NCI-H146 treated with DMSO at 0.1 percent for 48 hours (cell line): ENCODE measurements at regions not wholly inside any gene's neighbourhood (a gene's known extent, or its start where the extent isn't known, plus 50 kb on each side); places are given as distances from the start of the nearest gene placed in this dataset.
"Not testable (repeated sequence)": the region's sequence is repeated elsewhere in the genome, so short reads cannot be mapped to it uniquely, and the experiment has no call there.

Source experiments
- DNase-seq: peaks from one replicate; lab custom pipeline; 2025; ENCODE audit not compliant: unreplicated experiment; lab: John Stamatoyannopoulos, UW

DNA sequence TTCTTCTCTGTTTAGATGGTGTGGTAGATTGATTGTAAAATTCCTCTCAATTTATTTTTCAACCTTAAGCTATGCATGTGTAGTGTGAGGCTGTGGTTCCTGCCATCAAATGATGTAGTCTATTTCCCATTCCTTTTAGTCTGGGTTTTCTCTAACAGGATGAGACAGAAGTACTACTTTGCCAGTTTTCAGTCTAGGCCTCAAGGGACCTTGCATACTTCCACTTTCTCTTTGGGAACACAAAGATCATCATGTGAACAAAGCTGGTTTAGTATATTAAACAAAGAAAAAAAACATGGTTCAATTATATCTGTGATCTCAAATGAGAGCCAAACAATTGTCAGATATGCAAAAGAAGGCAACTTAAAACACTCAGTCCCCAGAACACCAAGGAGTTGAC lies 1284.0 kb downstream of the RAPGEF2 start:
- DNase-seq, result no peak

DNA sequence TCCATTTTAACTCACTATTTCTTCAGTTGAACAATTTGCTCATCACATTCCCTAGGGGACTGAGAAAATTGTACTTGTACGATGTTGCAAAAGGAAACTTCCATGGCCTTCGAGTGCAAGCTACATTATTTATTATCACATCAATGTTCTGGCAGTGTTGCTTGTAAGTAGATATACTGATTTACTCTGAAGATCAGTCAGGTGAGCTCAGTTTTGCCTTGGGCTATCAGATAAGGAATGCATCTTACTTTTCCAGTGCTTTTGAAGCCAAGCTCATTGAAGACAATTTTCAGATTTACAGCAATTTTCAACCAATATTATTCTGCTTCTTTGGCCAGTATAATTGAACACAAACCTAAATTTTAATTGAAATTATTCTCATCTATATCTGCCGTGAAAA lies 1296.9 kb downstream of the RAPGEF2 start:
- no peak for DNase-seq

- no peak for DNase-seq
Observed at GRCh38 chr4:160403081-160403480, 1300.2 kb downstream of the RAPGEF2 start.

GRCh38 chr4:160406263-160406825 lies 1303.5 kb downstream of the RAPGEF2 start:
- no peak for DNase-seq

DNA sequence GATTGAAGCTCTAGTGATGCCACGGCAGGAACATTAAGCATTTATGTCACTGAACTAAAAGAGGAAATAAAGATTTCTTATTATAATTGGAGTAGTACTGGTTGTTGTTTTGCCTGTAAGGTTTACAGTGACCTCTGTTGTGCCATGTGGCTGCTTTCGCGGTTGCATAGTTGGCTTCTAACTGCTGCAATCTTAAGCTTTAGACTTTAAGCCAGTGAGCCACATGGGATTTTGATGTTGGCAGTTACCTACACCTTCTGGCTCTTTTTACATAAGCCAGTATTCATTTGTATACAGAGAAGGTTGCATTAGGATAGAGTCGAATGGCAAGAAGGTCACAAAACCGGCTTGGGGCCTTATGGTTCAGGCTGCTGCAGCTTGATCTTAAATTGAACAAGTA lies 1311.6 kb downstream of the RAPGEF2 start:
- no peak for DNase-seq

DNA sequence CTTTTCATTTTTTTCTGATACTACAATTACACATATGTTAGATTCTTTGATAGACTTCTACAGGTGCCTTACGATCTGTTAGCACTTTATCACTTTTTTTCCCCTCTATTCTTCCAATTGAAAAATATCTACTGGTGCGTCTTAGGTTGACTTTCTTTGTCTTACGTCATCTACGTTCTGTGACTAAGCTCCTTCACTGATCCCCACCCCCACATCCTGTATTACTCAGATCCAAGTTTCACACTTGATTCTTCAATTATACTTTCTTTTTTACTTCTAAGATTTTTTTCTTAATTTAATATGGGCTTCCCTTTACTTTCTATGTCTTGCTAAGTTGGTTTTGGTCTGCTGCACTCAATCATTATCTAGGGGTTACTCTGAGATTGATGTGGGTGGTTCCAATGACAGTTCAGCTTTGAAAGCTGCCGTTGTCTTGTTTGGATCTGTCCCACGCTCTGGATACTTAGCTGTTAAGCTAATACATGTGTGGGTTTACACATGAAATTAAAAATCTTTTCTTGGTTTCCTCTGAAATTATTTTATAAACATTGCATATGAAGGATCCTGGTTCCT lies 1321.1 kb downstream of the RAPGEF2 start:
- no peak for DNase-seq

DNA sequence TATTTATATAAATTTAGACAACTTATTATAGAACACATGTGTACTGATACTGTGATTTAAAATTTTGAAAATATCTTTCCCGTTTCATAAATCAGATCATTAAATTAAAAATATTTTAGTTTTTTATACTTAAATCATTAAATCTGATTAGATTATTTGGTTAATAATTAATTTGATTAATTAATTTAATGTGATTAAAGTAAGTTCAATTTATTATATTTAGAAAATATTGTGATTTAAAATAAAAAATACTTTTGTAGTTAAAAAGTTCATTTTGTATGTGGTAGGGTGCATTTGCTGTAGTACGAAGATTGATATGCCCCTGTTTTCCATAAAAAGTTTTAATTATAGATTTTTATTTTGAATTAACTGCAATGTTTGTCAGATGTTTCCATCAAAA lies 1323.4 kb downstream of the RAPGEF2 start:
- DNase-seq, result no peak

DNA sequence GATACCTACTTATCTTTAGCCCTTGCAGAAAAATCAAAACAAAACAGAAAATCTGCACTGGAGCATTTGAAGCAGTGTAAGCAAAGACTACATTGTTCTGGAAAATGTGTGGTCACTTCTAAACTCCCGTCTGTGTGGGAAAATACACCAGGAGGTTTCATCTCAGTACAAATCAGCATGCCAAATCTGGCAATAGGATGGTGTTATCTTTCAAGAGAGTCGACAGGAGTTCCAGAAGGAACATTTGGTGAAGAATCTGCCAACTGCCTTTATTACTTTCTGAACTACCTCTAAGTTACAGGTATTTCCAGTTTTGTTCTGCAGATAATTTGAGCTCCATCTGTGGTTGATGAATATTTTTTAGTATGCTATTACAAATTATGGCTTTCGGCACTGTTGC lies 1348.0 kb downstream of the RAPGEF2 start:
- DNase-seq, result no peak

DNA sequence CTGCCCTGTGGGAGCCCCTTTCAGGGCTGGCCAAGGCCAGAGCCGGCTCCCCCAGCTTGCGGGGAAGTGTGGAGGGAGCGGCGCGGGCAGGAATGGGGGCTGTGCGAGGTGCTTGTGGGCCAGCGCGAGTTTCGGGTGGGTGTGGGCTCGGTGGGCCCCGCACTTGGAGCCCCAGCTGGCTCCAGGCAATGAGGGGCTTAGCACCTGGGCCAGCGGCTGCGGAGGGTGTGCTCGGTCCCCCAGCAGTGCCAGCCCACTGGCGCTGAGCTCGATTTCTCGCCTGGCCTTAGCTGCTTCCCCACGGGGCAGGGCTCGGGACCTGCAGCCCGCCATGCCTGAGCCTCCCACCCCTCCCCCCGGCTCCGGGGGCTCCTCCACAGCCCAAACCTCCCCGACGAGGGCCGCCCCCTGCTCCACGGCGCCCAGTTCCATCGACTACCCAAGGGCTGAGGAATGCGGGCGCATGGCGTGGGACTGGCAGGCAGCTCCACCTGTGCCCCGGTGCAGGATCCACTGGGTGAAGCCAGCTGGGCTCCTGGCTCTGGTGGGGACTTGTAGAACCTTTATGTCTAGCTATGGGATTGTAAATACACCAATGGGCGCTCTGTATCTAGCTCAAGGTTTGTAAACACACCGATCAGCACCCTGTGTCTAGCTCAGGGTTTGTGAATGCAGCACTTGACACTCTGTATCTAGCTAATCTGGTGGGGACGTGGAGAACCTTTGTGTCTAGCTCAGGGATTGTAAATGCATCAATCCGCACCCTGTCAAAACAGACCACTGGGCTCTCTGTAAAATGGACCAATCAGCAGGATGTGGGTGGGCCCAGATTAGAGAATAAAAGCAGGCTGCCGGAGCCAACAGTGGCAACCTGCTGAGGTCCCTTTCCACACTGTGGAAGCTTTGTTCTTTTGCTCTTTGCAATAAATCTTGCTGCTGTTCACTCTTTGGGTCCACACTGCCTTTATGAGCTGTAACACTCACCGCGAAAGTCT lies 1379.1 kb downstream of the RAPGEF2 start:
- DNase-seq, result not testable (repeated sequence)

GRCh38 chr4:160485071-160485687 lies 1382.3 kb downstream of the RAPGEF2 start:
- DNase-seq, result no peak

- no peak for DNase-seq
Observed at GRCh38 chr4:160492181-160492580, 1389.3 kb downstream of the RAPGEF2 start.

DNA sequence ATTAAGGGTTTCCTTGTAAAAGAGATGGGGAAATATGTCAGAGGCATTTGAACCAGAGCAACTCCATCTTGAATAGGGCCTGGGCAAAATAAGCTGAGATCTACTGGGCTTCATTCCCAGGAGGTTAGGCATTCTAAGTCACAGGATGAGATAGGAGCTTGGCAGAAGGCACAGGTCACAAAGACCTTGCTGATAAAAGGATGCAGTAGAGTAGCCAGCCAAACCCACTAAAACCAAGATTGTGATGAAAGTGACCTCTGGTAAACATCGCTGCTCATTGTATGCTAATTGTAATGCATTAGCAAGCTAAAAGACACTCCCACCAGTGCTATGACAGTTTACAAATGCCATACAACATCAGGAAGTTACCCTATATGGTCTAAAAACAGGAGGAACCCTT lies 1390.3 kb downstream of the RAPGEF2 start:
- no peak for DNase-seq

DNA sequence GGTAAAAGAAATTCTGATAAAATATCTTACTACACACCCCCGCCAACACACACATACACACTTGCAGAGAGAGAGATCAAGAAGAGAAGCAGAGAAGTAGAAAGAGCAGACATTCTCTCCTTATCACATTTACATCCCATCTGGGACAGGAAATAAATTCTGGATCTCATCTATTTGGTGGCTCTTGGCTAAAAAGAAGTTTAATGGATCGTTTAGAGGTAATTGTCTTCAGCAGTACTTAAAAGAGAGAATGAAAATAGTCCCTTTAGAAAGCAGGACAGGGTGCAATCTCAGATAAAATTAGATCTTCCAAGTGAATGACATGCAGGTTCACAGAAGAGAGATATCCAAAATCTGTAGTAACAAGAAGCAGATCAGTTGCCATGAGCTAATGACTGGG lies 1392.5 kb downstream of the RAPGEF2 start:
- no peak for DNase-seq

DNA sequence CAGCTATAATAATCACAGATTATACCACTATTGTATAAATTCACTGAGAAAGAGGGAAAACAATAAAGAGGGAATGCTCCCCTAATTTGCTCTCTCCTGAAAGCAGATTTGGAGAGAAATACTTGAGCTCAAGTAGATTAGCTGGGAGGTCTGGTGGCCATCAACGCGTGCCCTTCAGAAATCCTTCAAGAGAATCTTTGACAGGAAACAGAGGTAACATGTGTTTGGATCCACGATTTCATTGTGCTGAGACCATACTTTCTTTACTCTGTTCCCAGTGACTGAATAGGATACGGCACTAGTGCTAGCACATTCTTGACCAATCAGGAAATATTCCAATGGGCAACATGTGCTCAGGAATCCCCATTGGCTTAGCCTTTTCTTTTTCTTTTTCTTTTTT lies 1395.3 kb downstream of the RAPGEF2 start:
- no peak for DNase-seq

GRCh38 chr4:160505724-160506123 lies 1402.8 kb downstream of the RAPGEF2 start:
- no peak for DNase-seq

DNA sequence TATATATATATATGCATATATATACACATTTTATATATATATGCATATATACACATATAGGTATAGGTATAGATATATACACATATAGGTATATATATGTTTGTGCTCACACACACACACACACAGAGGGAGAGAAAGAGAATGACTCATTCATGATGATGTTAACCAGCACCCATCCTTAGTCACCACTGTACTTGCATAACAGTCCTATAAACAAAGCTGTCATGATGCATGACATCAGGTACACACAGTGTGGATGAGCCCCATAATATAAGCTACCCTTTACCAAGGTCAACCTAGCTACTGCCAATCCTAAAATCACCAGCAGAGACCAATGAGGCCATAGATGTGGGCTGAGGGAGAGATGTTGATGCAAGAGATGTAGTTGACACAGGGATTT lies 1408.0 kb downstream of the RAPGEF2 start:
- DNase-seq, result no peak

DNA sequence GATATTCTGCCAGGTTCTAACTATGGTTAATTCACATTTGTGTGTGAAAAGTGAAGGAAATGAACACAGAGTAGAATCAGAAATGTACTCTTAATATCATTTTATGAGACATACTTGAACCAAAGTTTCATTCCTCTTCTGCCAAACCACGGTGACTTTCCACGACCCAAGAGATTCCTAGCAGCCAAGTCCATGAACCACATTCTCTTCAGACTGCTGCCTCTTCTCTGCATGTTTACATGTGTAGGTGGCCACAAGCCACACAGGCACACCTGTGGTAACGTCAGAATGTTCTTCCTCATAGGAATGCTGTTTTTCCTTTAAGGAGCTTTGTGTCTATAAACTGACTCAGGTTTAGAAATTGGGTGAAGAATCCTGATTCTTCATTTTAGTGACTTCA lies 1411.2 kb downstream of the RAPGEF2 start:
- no peak for DNase-seq

- no peak for DNase-seq
Observed at GRCh38 chr4:160523231-160523630, 1420.4 kb downstream of the RAPGEF2 start.

GRCh38 chr4:160537681-160538080 lies 1434.8 kb downstream of the RAPGEF2 start:
- no peak for DNase-seq

- no peak for DNase-seq
Observed at GRCh38 chr4:160546201-160546600, 1443.3 kb downstream of the RAPGEF2 start.

GRCh38 chr4:160549951-160550519 lies 1447.2 kb downstream of the RAPGEF2 start:
- DNase-seq, result not testable (repeated sequence)
